H1 (cell line): ENCODE measurements at regions not wholly inside any gene's neighbourhood (a gene's known extent, or its start where the extent isn't known, plus 50 kb on each side); places are given as distances from the start of the nearest gene placed in this dataset.

Source experiments
- CTCF ChIA-PET: fragments of 300-600 bp; sonication (Branson Sonifier 250); formaldehyde crosslinking; loops from one replicate; lab custom pipeline; 2021; ENCODE audit not compliant: partially characterized antibody; lab: Charles Lee
- POLR2A ChIA-PET: fragments of 300-600 bp; sonication (Branson Sonifier 250); formaldehyde crosslinking; loops from one replicate; lab custom pipeline; 2021; ENCODE audit warnings: inconsistent platforms; ENCODE audit not compliant: partially characterized antibody; lab: Charles Lee
- DNase-seq, 2 experiments: peaks; one replicate each; pipeline versions ENCODE4 v3.0.0 to v3.0.0-alpha.2; 2010 to 2022; ENCODE audit warnings: low spot score in 2 of 2, low read depth in 1 of 2, mixed read lengths in 1 of 2
- FAIRE-seq: peaks from 2 replicates; lab custom pipeline; 2011; peaks lifted over from hg19 to GRCh38; lab: Jason Lieb, UNC
- H2AFZ ChIP-seq: 2 replicates; pipeline ENCODE4 v1.8.1; 2012; ENCODE audit warnings: low read length, inconsistent platforms
- H2AK5ac ChIP-seq: 2 replicates; pipeline ENCODE4 v1.6.1; 2013; ENCODE audit warnings: low read depth, low read length
- H2BK120ac ChIP-seq: replicated peaks from 2 replicates; pipeline ENCODE3; 2013; ENCODE audit warnings: low read depth, low read length, inconsistent platforms
- H2BK12ac ChIP-seq: 2 replicates; pipeline ENCODE4 v1.6.1; 2013; ENCODE audit warnings: low read depth, low read length
- H2BK15ac ChIP-seq: 2 replicates; pipeline ENCODE4 v1.6.1; 2013; ENCODE audit warnings: low read length
- H2BK20ac ChIP-seq: 2 replicates; pipeline ENCODE4 v1.6.1; 2013; ENCODE audit warnings: low read length
- H2BK5ac ChIP-seq: 2 replicates; pipeline ENCODE4 v1.6.1; 2013; ENCODE audit warnings: low read depth, low read length
- H3K14ac ChIP-seq: 2 replicates; pipeline ENCODE4 v1.6.1; 2013; ENCODE audit warnings: inconsistent platforms; ENCODE audit not compliant: insufficient read length
- H3K18ac ChIP-seq: 2 replicates; pipeline ENCODE4 v1.6.1; 2013; ENCODE audit warnings: low read length; ENCODE audit errors: extremely low read depth
- H3K23ac ChIP-seq: 2 replicates; pipeline ENCODE4 v1.6.1; 2013; ENCODE audit warnings: inconsistent platforms; ENCODE audit not compliant: insufficient read length
- H3K23me2 ChIP-seq: 2 replicates; pipeline ENCODE4 v1.6.1; 2013; ENCODE audit warnings: low read depth, low read length
- H3K27ac ChIP-seq: 2 replicates; pipeline ENCODE4 v1.6.1; 2011; ENCODE audit warnings: low read depth, low read length, inconsistent platforms
- H3K27me3 ChIP-seq, 4 experiments: replicated peaks in 1 of 4; 1 replicate in 1 of 4; 2 replicates in 3 of 4; pipeline versions ENCODE4 v1.6.1 to v1.8.1; 2011 to 2013; ENCODE audit warnings: low read length in 3 of 4, mild to moderate bottlenecking in 3 of 4, inconsistent platforms in 2 of 4, mixed read lengths in 2 of 4, moderate library complexity in 1 of 4; ENCODE audit not compliant: control insufficient read depth in 3 of 4, insufficient read depth in 3 of 4; ENCODE audit errors: extremely low read depth in 1 of 4
- H3K36me3 ChIP-seq, 4 experiments: 2 replicates each; pipeline versions ENCODE4 v1.6.1 to v1.8.1; 2011 to 2013; ENCODE audit warnings: mild to moderate bottlenecking in 4 of 4, low read length in 3 of 4, moderate library complexity in 2 of 4, control low read depth in 1 of 4, inconsistent platforms in 1 of 4; ENCODE audit not compliant: insufficient read depth in 4 of 4, control insufficient read depth in 2 of 4
- H3K4ac ChIP-seq: replicated peaks from 2 replicates; pipeline ENCODE3; 2013; ENCODE audit warnings: low read length, low read depth, mixed read lengths, inconsistent platforms; ENCODE audit not compliant: insufficient read length
- H3K4me1 ChIP-seq, 4 experiments: replicated peaks in 1 of 4; 1 replicate in 1 of 4; 2 replicates in 3 of 4; pipeline versions ENCODE4 v1.6.1 to v1.8.1; 2011 to 2013; ENCODE audit warnings: low read length in 3 of 4, inconsistent platforms in 2 of 4, mixed read lengths in 1 of 4; ENCODE audit not compliant: insufficient read depth in 4 of 4, control insufficient read depth in 3 of 4
- H3K4me2 ChIP-seq, 2 experiments: 2 replicates each; pipeline versions ENCODE4 v1.6.1 to v1.8.1; 2011 to 2013; ENCODE audit warnings: low read depth in 2 of 2, low read length in 2 of 2, control low read depth in 1 of 2, inconsistent platforms in 1 of 2, mild to moderate bottlenecking in 1 of 2; ENCODE audit not compliant: insufficient read depth in 1 of 2
- H3K4me3 ChIP-seq, 4 experiments: fragments of 200-600, 300-600 bp in 1 of 4; sonication (generic), shearing (Covaris generic), sonication (Bioruptor Twin) in 1 of 4; 2 replicates each; pipeline versions ENCODE4 v1.5.1 to v1.8.1; 2011 to 2016; ENCODE audit warnings: low read length in 4 of 4, low read depth in 3 of 4, control low read depth in 2 of 4, inconsistent platforms in 2 of 4, mild to moderate bottlenecking in 2 of 4, mixed read lengths in 1 of 4, moderate library complexity in 1 of 4; ENCODE audit not compliant: insufficient read depth in 2 of 4; ENCODE audit errors: extremely low read depth in 1 of 4
- H3K56ac ChIP-seq: replicated peaks from 2 replicates; pipeline ENCODE3; 2013; ENCODE audit warnings: low read depth, mild to moderate bottlenecking, mixed read lengths, low read length, inconsistent platforms; ENCODE audit not compliant: insufficient read length
- H3K79me1 ChIP-seq: 2 replicates; pipeline ENCODE4 v1.6.1; 2013; ENCODE audit warnings: low read depth, low read length, control low read depth
- H3K79me2 ChIP-seq, 2 experiments: 2 replicates each; pipeline versions ENCODE4 v1.6.1 to v1.8.1; 2012 to 2013; ENCODE audit warnings: low read length in 2 of 2, mild to moderate bottlenecking in 2 of 2, inconsistent platforms in 1 of 2; ENCODE audit not compliant: insufficient read depth in 2 of 2, control insufficient read depth in 1 of 2
- H3K9ac ChIP-seq, 4 experiments: replicated peaks in 1 of 4; 1 replicate in 1 of 4; 2 replicates in 3 of 4; pipeline versions ENCODE4 v1.6.1 to v1.8.1; 2011 to 2013; ENCODE audit warnings: low read depth in 3 of 4, low read length in 3 of 4, control low read depth in 2 of 4, mild to moderate bottlenecking in 2 of 4, moderate library complexity in 2 of 4, inconsistent platforms in 1 of 4; ENCODE audit errors: extremely low read depth in 1 of 4
- H3K9me3 ChIP-seq, 2 experiments: 2 replicates each; pipeline versions ENCODE4 v1.6.1 to v1.8.1; 2012 to 2013; ENCODE audit warnings: mild to moderate bottlenecking in 2 of 2, moderate library complexity in 2 of 2, control low read depth in 1 of 2, inconsistent platforms in 1 of 2, low read depth in 1 of 2, low read length in 1 of 2, mixed read lengths in 1 of 2; ENCODE audit not compliant: insufficient read depth in 2 of 2
- H4K20me1 ChIP-seq, 2 experiments: replicated peaks in 1 of 2; 2 replicates each; pipeline versions ENCODE3 to v1.8.1; 2011 to 2013; ENCODE audit warnings: inconsistent platforms in 2 of 2, low read length in 2 of 2, mild to moderate bottlenecking in 1 of 2; ENCODE audit not compliant: insufficient read depth in 2 of 2, control insufficient read depth in 1 of 2
- H4K5ac ChIP-seq: 2 replicates; pipeline ENCODE4 v1.6.1; 2013; ENCODE audit warnings: low read length, low read depth, mixed read lengths, inconsistent platforms; ENCODE audit not compliant: insufficient read length
- H4K8ac ChIP-seq: 2 replicates; pipeline ENCODE4 v1.8.0; 2013; ENCODE audit warnings: mild to moderate bottlenecking, moderate library complexity, low read length, inconsistent platforms; ENCODE audit not compliant: insufficient read depth; ENCODE audit errors: extremely low read depth
- H4K91ac ChIP-seq: replicated peaks from 2 replicates; pipeline ENCODE3; 2013; ENCODE audit warnings: low read length, mixed read lengths, inconsistent platforms; ENCODE audit not compliant: insufficient read length
- ASH2L ChIP-seq: fragments of 200-600, 300-600 bp; sonication (generic); IDR thresholded peaks from one replicate; pipeline ENCODE4 v1.7.1; 2017; ENCODE audit warnings: low read length
- CBX5 ChIP-seq: fragments of 300-800, 300-1000 bp; sonication (generic); IDR thresholded peaks from 2 replicates; pipeline ENCODE4 v1.7.1; 2016; ENCODE audit warnings: antibody characterized with exemption, low read length, low read depth
- CHD2 ChIP-seq: IDR thresholded peaks from 2 replicates; pipeline ENCODE4 v1.6.1; 2012; ENCODE audit warnings: low read length, improper control_type of control experiment
- RFX5 ChIP-seq: IDR thresholded peaks from 2 replicates; pipeline ENCODE4 v1.6.1; 2011; ENCODE audit warnings: low read depth, low read length, improper control_type of control experiment, borderline replicate concordance
- YY1 ChIP-seq: IDR thresholded peaks from 2 replicates; pipeline ENCODE4 v1.6.1; 2011; ENCODE audit warnings: low read depth, mild to moderate bottlenecking, low read length
- whole genome bisulfite sequencing, 2 experiments: shearing (Covaris generic) in 1 of 2; methylation state at CpG; one replicate each; pipeline versions ENCODE4 v1.1.6 to v1.1.7; 2013 to 2015; ENCODE audit warnings: low lambda C conversion rate in 2 of 2, mixed read lengths in 2 of 2, inconsistent platforms in 1 of 2, low coverage in 1 of 2, missing lambda C conversion rate in 1 of 2; ENCODE audit not compliant: insufficient replicate concordance in 2 of 2, insufficient coverage in 1 of 2, insufficient read length in 1 of 2; ENCODE audit errors: extremely low coverage in 1 of 2, missing lambda C conversion rate in 1 of 2; 5-methylcytosine and 5-hydroxymethylcytosine counted together

GRCh38 chr5:116834796-116835515 is 260.3 kb upstream of the SEMA6A start:
- CTCF ChIA-PET = interaction anchor here (0.7 to 1.4 kb wide), 4 partner anchors 9 to 241 kb away, joined by 3 to 5 read pairs (median 4); no protein-coding TSS in a partner anchor

More at GRCh38 chr5:116834796-116835515, 260.3 kb upstream of the SEMA6A start:
- no peak overlapping the region for H3K27ac ChIP-seq
- no peak overlapping the region for H4K8ac ChIP-seq
- no peak overlapping the region for H3K14ac ChIP-seq
- no peak overlapping the region for H2BK120ac ChIP-seq
- no peaks in the 10 kb centered on the region for H3K36me3 ChIP-seq
- TF ChIP-seq CBX5 (no peak), YY1 (no peak), ASH2L (no peak), RFX5 (no peak), CHD2 (no peak)
- TF ChIP-seq, all 59 proteins: peak for 0
- DNase-seq (no peak), FAIRE-seq (no peak)
- peak overlapping the region; percentile 18; the same call in 1 of the 2 replicates for H2BK20ac ChIP-seq
- no peak overlapping the region for H2AK5ac ChIP-seq
- H3K27me3 ChIP-seq = no peaks in the 10 kb centered on the region
- H2BK5ac ChIP-seq = 0 out of 2 replicates have a peak overlapping the region, but pooled peaks have one; percentile 16
- no peak overlapping the region for H3K4ac ChIP-seq
- POLR2A ChIA-PET = interaction anchor here (0.7 kb wide), 1 partner anchor 9 kb away, joined by 3 read pairs; no protein-coding TSS in a partner anchor
- no peak overlapping the region for H4K5ac ChIP-seq
- H4K20me1 ChIP-seq = no peaks in the 10 kb centered on the region
- no peak overlapping the region for H3K4me2 ChIP-seq
- H2BK15ac ChIP-seq = no peak overlapping the region
- H4K91ac ChIP-seq = no peak overlapping the region
- H3K4me1 ChIP-seq = no peaks in the 10 kb centered on the region; a peak in 1 of 7 replicates
- no peak overlapping the region for H3K4me3 ChIP-seq
- H3K18ac ChIP-seq = no peak overlapping the region
- peak overlapping the region; percentile 41; the same call in 1 of the 2 replicates for H2BK12ac ChIP-seq
- no peaks in the 10 kb centered on the region for H3K9me3 ChIP-seq
- no peaks in the 10 kb centered on the region for H3K79me2 ChIP-seq
- no peaks in the 10 kb centered on the region for H3K79me1 ChIP-seq
- H3K9ac ChIP-seq = no peak overlapping the region
- H3K23ac ChIP-seq = no peak overlapping the region
- no peak overlapping the region for H2AFZ ChIP-seq
- H3K56ac ChIP-seq = no peak overlapping the region
- WGBS, 2 experiments = 70% methylated on average over 2 of the region's 2 CpGs; no CpG with 5 or more reads in 1 of the 2 experiments
- no peaks in the 10 kb centered on the region for H3K23me2 ChIP-seq
